Neural crest cell (in vitro differentiated cells): ENCODE measurements at regions not wholly inside any gene's neighbourhood (a gene's known extent, or its start where the extent isn't known, plus 50 kb on each side); places are given as distances from the start of the nearest gene placed in this dataset.

ENCODE experiments used
- DNase-seq: peaks from one replicate; pipeline ENCODE4 v3.0.0; 2021; ENCODE audit warnings: low read depth, mixed read lengths, low spot score
- H3K27ac Mint-ChIP-seq: one replicate; pipeline ENCODE4 v1.8.0; 2021; ENCODE audit warnings: mild to moderate bottlenecking, mixed read lengths; ENCODE audit not compliant: unreplicated experiment
- H3K27me3 Mint-ChIP-seq: 2 replicates; pipeline ENCODE4 v1.8.0; 2021; ENCODE audit warnings: low read depth, mild to moderate bottlenecking, mixed read lengths
- H3K36me3 Mint-ChIP-seq: 2 replicates; pipeline ENCODE4 v1.8.0; 2021; ENCODE audit warnings: low read depth, mild to moderate bottlenecking, mixed read lengths
- H3K4me1 Mint-ChIP-seq: 2 replicates; pipeline ENCODE4 v1.8.0; 2021; ENCODE audit warnings: mixed read lengths
- H3K4me3 Mint-ChIP-seq: one replicate; pipeline ENCODE4 v1.8.0; 2021; ENCODE audit warnings: mild to moderate bottlenecking, mixed read lengths
- H3K9me3 Mint-ChIP-seq: 2 replicates; pipeline ENCODE4 v1.8.0; 2021; ENCODE audit warnings: mixed read lengths
- TF ChIP-seq, protein P1 (sequence below): fragments of 200-600 bp; sonication (generic); conservative IDR thresholded peaks from 2 replicates; pipeline ENCODE4 v1.5.0; 2021; ENCODE audit warnings: antibody characterized with exemption, mild to moderate bottlenecking

GRCh38 chr1:238596703-238597102 is 706.0 kb upstream of the ZP4 start:
- H3K27ac Mint-ChIP-seq = no peak overlapping the region
- TF ChIP-seq, protein P1, sequence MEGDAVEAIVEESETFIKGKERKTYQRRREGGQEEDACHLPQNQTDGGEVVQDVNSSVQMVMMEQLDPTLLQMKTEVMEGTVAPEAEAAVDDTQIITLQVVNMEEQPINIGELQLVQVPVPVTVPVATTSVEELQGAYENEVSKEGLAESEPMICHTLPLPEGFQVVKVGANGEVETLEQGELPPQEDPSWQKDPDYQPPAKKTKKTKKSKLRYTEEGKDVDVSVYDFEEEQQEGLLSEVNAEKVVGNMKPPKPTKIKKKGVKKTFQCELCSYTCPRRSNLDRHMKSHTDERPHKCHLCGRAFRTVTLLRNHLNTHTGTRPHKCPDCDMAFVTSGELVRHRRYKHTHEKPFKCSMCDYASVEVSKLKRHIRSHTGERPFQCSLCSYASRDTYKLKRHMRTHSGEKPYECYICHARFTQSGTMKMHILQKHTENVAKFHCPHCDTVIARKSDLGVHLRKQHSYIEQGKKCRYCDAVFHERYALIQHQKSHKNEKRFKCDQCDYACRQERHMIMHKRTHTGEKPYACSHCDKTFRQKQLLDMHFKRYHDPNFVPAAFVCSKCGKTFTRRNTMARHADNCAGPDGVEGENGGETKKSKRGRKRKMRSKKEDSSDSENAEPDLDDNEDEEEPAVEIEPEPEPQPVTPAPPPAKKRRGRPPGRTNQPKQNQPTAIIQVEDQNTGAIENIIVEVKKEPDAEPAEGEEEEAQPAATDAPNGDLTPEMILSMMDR = no peak
- no peak for DNase-seq
- H3K27me3 Mint-ChIP-seq = no peaks in the 10 kb centered on the region
- no peaks in the 10 kb centered on the region for H3K9me3 Mint-ChIP-seq
- H3K36me3 Mint-ChIP-seq = no peaks in the 10 kb centered on the region
- no peak overlapping the region for H3K4me3 Mint-ChIP-seq
- H3K4me1 Mint-ChIP-seq = no peaks in the 10 kb centered on the region

- no peaks in the 10 kb centered on the region for H3K36me3 Mint-ChIP-seq
- no peak overlapping the region for H3K4me3 Mint-ChIP-seq
- H3K27ac Mint-ChIP-seq = no peak overlapping the region
- TF ChIP-seq, protein P1 = no peak
- DNase-seq = no peak
- H3K27me3 Mint-ChIP-seq = no peaks in the 10 kb centered on the region
- no peaks in the 10 kb centered on the region for H3K9me3 Mint-ChIP-seq
- H3K4me1 Mint-ChIP-seq = no peaks in the 10 kb centered on the region
These were observed 701.9 kb upstream of the ZP4 start for GRCh38 chr1:238592621-238593020.

GRCh38 chr1:238589843-238590435 is 699.2 kb upstream of the ZP4 start:
- no peaks in the 10 kb centered on the region for H3K27me3 Mint-ChIP-seq
- no peak for DNase-seq
- no peaks in the 10 kb centered on the region for H3K36me3 Mint-ChIP-seq
- H3K27ac Mint-ChIP-seq = no peak overlapping the region
- TF ChIP-seq, protein P1 = no peak
- H3K4me1 Mint-ChIP-seq = no peaks in the 10 kb centered on the region
- H3K9me3 Mint-ChIP-seq = peaks cover 2% of the 10 kb centered on the region
- no peak overlapping the region for H3K4me3 Mint-ChIP-seq

DNA sequence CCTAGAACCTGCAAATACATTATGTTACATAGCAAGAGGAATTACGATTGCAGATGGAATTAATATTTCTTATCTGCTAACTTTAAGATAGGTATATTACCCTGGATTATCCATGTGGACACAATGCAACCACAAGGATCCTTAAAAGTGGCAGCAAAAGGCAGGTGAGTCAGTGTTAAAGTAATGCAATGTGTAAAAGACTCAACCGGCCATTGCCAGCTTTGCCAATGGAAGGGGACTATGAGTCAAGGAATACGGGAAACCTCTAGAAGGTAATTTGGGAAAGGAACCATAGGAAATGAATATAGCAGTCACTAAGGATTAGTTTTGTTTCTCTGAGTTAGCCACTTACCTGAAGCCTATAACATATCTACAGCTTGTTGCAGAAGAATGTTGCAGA is 692.1 kb upstream of the ZP4 start:
- no peaks in the 10 kb centered on the region for H3K27me3 Mint-ChIP-seq
- no peak for DNase-seq
- H3K4me1 Mint-ChIP-seq = no peaks in the 10 kb centered on the region
- peaks cover 2% of the 10 kb centered on the region for H3K9me3 Mint-ChIP-seq
- no peak overlapping the region for H3K4me3 Mint-ChIP-seq
- TF ChIP-seq, protein P1 = no peak
- H3K27ac Mint-ChIP-seq = no peak overlapping the region
- no peaks in the 10 kb centered on the region for H3K36me3 Mint-ChIP-seq

GRCh38 chr1:238581332-238581731 is 690.6 kb upstream of the ZP4 start:
- TF ChIP-seq, protein P1 = no peak
- Mint-ChIP-seq H3K27ac (no peak overlapping the region), H3K4me1 (no peaks in the 10 kb centered on the region), H3K4me3 (no peak overlapping the region), H3K36me3 (no peaks in the 10 kb centered on the region), H3K27me3 (no peaks in the 10 kb centered on the region), H3K9me3 (peaks cover 2% of the 10 kb centered on the region)
- no peak for DNase-seq
